SK-N-DZ (cell line): ENCODE measurements at regions not wholly inside any gene's neighbourhood (a gene's known extent, or its start where the extent isn't known, plus 50 kb on each side); places are given as distances from the start of the nearest gene placed in this dataset.
A peak's percentile ranks its signal among the peaks of the same experiment; 100 is the strongest.
"Not testable (repeated sequence)": the region's sequence is repeated elsewhere in the genome, so short reads cannot be mapped to it uniquely, and the experiment has no call there.

Experiments
- DNase-seq: peaks from one replicate; pipeline ENCODE4 v3.0.0-alpha.2; 2015; ENCODE audit warnings: low spot score

- not testable (repeated sequence) for DNase-seq
Observed at GRCh38 chr22:11795979-11796378, 3732.0 kb upstream of the OR11H1 start.

- DNase-seq = not testable (repeated sequence)
Observed at GRCh38 chr22:11815481-11815880, 3712.5 kb upstream of the OR11H1 start.

GRCh38 chr22:11818845-11819244 is 3709.1 kb upstream of the OR11H1 start:
- not testable (repeated sequence) for DNase-seq

DNA sequence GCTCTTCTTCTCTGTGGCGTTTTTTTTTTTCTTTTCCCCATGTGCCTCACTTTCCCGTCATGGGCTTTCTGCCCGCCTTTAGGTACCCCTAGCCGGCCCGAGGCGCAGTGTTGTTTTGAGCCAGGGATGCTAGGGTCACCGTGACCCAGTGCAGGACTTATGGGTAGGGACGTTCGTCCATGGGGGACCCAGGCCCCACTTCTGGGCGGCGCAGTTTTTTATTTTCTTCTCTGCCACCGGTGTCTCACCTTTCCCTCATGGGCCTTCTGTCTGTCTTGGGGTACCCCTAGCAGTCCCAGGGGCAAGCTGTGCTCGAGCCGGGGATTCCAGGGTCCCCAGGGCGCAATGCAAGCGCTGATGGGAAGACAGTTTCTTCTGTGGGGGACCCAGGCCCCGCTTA is 3705.7 kb upstream of the OR11H1 start:
- not testable (repeated sequence) for DNase-seq

DNA sequence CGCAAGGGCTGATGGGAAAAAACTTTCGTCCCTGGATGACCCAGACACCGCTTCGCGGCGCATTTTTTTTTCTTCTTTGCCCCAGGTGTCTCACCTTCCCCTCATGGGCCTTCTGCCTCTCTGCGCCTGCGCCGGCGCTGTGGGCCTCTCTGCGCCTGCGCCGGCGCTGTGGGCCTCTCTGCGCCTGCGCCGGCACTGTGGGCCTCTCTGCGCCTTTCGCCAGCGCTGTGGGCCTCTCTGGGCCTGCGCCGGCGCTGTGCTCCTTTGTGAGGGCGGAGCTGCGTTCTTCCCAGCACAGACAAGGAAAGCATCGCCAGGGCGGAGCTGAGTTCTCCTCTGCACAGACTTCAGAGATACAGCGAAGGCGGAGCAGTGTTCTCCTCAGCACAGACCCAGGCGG is 3703.0 kb upstream of the OR11H1 start:
- peak; percentile 82 for DNase-seq

DNA sequence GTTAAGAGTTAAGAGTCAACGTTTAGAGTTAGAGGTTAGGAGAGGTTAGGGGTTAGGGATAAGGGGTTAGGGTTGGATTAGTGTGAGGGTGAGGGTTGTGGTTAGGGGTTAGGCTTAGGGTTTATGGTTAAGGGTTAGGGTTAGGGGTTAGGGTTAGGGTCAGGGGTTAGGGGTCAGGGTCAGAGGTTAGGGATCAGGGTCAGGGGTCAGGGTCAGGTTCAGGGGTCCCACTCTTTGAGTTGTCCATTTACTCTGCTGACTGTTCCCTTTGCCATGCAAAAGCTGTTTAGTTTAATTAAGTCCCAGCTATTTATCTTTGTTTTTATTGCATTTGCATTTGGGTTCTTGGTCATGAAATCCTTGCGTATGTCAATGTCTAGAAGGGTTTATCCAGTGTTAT is 3702.0 kb upstream of the OR11H1 start:
- DNase-seq = not testable (repeated sequence)

GRCh38 chr22:11829426-11829825 is 3698.6 kb upstream of the OR11H1 start:
- peak; percentile 22 for DNase-seq
